ACC112 (cell line): ENCODE measurements at regions not wholly inside any gene's neighbourhood (a gene's known extent, or its start where the extent isn't known, plus 50 kb on each side); places are given as distances from the start of the nearest gene placed in this dataset.

Experiments used
- H2AFZ ChIP-seq: fragments of 200-600 bp; sonication (generic); one replicate; pipeline ENCODE4 v1.6.0; 2017; ENCODE audit warnings: antibody characterized with exemption, low read length; ENCODE audit not compliant: unreplicated experiment
- H3K27ac ChIP-seq: fragments of 200-600 bp; sonication (generic); 2 replicates; pipeline ENCODE4 v1.5.1; 2014; ENCODE audit warnings: low read depth, mild to moderate bottlenecking, antibody characterized with exemption, low read length, moderate library complexity
- H3K27me3 ChIP-seq: fragments of 200-600 bp; sonication (generic); 2 replicates; pipeline ENCODE4 v1.6.1; 2014; ENCODE audit warnings: mild to moderate bottlenecking, antibody characterized with exemption, low read length, moderate library complexity, mixed read lengths; ENCODE audit not compliant: insufficient read depth
- H3K36me3 ChIP-seq: fragments of 200-600 bp; sonication (generic); 2 replicates; pipeline ENCODE4 v1.6.1; 2016; ENCODE audit warnings: mild to moderate bottlenecking, antibody characterized with exemption, low read length, moderate library complexity, mixed read lengths; ENCODE audit not compliant: insufficient read depth
- H3K4me1 ChIP-seq: fragments of 200-600 bp; sonication (generic); one replicate; pipeline ENCODE4 v1.6.1; 2016; ENCODE audit warnings: low read length, mixed read lengths; ENCODE audit not compliant: insufficient read depth, unreplicated experiment, control insufficient read depth
- H3K4me3 ChIP-seq: fragments of 200-600 bp; sonication (generic); 2 replicates; pipeline ENCODE4 v1.5.1; 2014; ENCODE audit warnings: mild to moderate bottlenecking, low read depth, low read length
- H3K79me2 ChIP-seq: fragments of 200-600 bp; sonication (generic); one replicate; pipeline ENCODE4 v1.6.0; 2016; ENCODE audit warnings: low read length; ENCODE audit not compliant: control insufficient read depth, unreplicated experiment, insufficient read depth

GRCh38 chr6:81909981-81910900, 157.8 kb upstream of the TENT5A start:
- Histone ChIP-seq H2AFZ (no peak overlapping the region), H3K4me1 (no peaks in the 10 kb centered on the region), H3K79me2 (no peaks in the 10 kb centered on the region), H3K4me3 (no peak overlapping the region), H3K36me3 (no peaks in the 10 kb centered on the region), H3K27me3 (no peaks in the 10 kb centered on the region), H3K27ac (no peak overlapping the region)

- H3K4me3 ChIP-seq: no peak overlapping the region
- H3K79me2 ChIP-seq: no peaks in the 10 kb centered on the region
- H3K27me3 ChIP-seq: no peaks in the 10 kb centered on the region
- H2AFZ ChIP-seq: no peak overlapping the region
- H3K27ac ChIP-seq: no peak overlapping the region
- H3K36me3 ChIP-seq: no peaks in the 10 kb centered on the region
- H3K4me1 ChIP-seq: no peaks in the 10 kb centered on the region
Observed at GRCh38 chr6:81909162-81909561, 156.7 kb upstream of the TENT5A start.

- H3K4me1 ChIP-seq: no peaks in the 10 kb centered on the region
- H2AFZ ChIP-seq: no peak overlapping the region
- no peaks in the 10 kb centered on the region for H3K36me3 ChIP-seq
- H3K27me3 ChIP-seq: no peaks in the 10 kb centered on the region
- no peak overlapping the region for H3K4me3 ChIP-seq
- H3K27ac ChIP-seq: no peak overlapping the region
- H3K79me2 ChIP-seq: no peaks in the 10 kb centered on the region
Observed at GRCh38 chr6:81906709-81907204, 154.3 kb upstream of the TENT5A start.

- Histone ChIP-seq H3K36me3 (no peaks in the 10 kb centered on the region), H3K27me3 (no peaks in the 10 kb centered on the region), H2AFZ (no peak overlapping the region), H3K27ac (no peak overlapping the region), H3K4me1 (no peaks in the 10 kb centered on the region), H3K4me3 (no peak overlapping the region), H3K79me2 (no peaks in the 10 kb centered on the region)
Observed at GRCh38 chr6:81906041-81906440, 153.6 kb upstream of the TENT5A start.

- H3K36me3 ChIP-seq: no peaks in the 10 kb centered on the region
- no peaks in the 10 kb centered on the region for H3K27me3 ChIP-seq
- H3K79me2 ChIP-seq: no peaks in the 10 kb centered on the region
- no peak overlapping the region for H3K27ac ChIP-seq
- H3K4me3 ChIP-seq: no peak overlapping the region
- peaks cover 8% of the 10 kb centered on the region for H3K4me1 ChIP-seq
- no peak overlapping the region for H2AFZ ChIP-seq
Observed at GRCh38 chr6:81901551-81901966, 149.1 kb upstream of the TENT5A start.

GRCh38 chr6:81900616-81901015, 148.1 kb upstream of the TENT5A start:
- no peaks in the 10 kb centered on the region for H3K36me3 ChIP-seq
- H3K79me2 ChIP-seq: no peaks in the 10 kb centered on the region
- H3K4me3 ChIP-seq: no peak overlapping the region
- H3K27me3 ChIP-seq: no peaks in the 10 kb centered on the region
- H3K27ac ChIP-seq: no peak overlapping the region
- H2AFZ ChIP-seq: no peak overlapping the region
- peaks cover 16% of the 10 kb centered on the region for H3K4me1 ChIP-seq

- Histone ChIP-seq H3K79me2 (no peaks in the 10 kb centered on the region), H3K36me3 (no peaks in the 10 kb centered on the region), H3K27me3 (no peaks in the 10 kb centered on the region), H3K4me1 (peaks cover 33% of the 10 kb centered on the region), H3K27ac (no peak overlapping the region), H3K4me3 (no peak overlapping the region), H2AFZ (no peak overlapping the region)
Observed at GRCh38 chr6:81897793-81898192, 145.3 kb upstream of the TENT5A start.

GRCh38 chr6:81896525-81897503, 144.3 kb upstream of the TENT5A start:
- Histone ChIP-seq H3K4me1 (peaks cover 33% of the 10 kb centered on the region), H3K79me2 (no peaks in the 10 kb centered on the region), H2AFZ (no peak overlapping the region), H3K36me3 (no peaks in the 10 kb centered on the region), H3K27me3 (no peaks in the 10 kb centered on the region), H3K27ac (peak overlapping the region; percentile 53), H3K4me3 (no peak overlapping the region)

GRCh38 chr6:81895511-81896185, 143.2 kb upstream of the TENT5A start:
- Histone ChIP-seq H2AFZ (peak overlapping the region; percentile 89), H3K36me3 (no peaks in the 10 kb centered on the region), H3K27ac (peak overlapping the region; percentile 49), H3K79me2 (no peaks in the 10 kb centered on the region), H3K4me3 (peak overlapping the region; percentile 71), H3K4me1 (peaks cover 40% of the 10 kb centered on the region), H3K27me3 (no peaks in the 10 kb centered on the region)

GRCh38 chr6:81894788-81895271, 142.3 kb upstream of the TENT5A start:
- H3K36me3 ChIP-seq: no peaks in the 10 kb centered on the region
- H3K27me3 ChIP-seq: no peaks in the 10 kb centered on the region
- H3K4me3 ChIP-seq: peak overlapping the region; percentile 71
- peak overlapping the region; percentile 89 for H2AFZ ChIP-seq
- peaks cover 40% of the 10 kb centered on the region for H3K4me1 ChIP-seq
- peak overlapping the region; percentile 49 for H3K27ac ChIP-seq
- no peaks in the 10 kb centered on the region for H3K79me2 ChIP-seq
